GM18867 (cell line): ENCODE measurements at regions not wholly inside any gene's neighbourhood (a gene's known extent, or its start where the extent isn't known, plus 50 kb on each side); places are given as distances from the start of the nearest gene placed in this dataset.
"Not testable (repeated sequence)": the region's sequence is repeated elsewhere in the genome, so short reads cannot be mapped to it uniquely, and the experiment has no call there.

Experiments used
- ATAC-seq: cut with Tn5 transposase; IDR thresholded peaks from one replicate; pipeline ENCODE4 v1.9.1; 2021; ENCODE audit warnings: mild to moderate bottlenecking, moderate library complexity; ENCODE audit not compliant: unreplicated experiment

DNA sequence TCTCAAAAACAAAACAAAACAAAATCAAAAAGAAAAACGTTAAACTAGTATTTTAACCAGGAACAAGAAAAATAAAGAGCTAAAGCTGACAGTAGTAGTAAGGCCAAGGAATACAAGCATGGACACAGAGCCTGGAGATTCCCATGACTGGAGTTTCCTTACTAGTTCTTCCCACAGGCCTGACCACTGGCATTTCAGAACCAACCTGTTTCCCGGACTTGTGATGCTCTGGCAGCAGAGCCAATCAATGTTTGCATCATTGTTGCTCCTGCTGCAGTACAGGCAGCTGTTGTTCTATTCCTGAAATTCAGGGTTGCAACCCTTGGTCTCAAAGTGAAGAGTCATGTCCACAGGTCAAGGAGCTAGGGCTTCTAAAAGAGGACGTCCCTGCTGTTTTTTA is 111.3 kb upstream of the WARS2 start:
- ATAC-seq = no peak

DNA sequence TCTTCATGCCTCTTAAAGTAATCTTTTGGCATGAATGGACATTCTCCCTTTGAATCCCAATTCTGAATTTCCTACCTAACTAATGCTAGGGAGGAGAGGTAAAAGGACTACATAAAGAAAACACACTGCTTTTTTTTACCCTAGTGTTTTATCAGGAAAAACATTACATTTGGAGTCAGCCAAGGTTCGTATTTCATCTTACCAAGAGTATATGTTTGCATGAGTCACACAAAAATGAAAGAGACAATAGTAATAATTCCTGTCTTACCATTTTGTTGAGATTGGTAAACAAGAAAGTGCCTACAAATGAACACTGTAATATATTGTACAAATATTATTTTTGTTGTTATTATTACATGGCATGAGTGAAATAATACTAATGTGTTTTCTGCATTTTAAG is 112.9 kb upstream of the WARS2 start:
- ATAC-seq = no peak

DNA sequence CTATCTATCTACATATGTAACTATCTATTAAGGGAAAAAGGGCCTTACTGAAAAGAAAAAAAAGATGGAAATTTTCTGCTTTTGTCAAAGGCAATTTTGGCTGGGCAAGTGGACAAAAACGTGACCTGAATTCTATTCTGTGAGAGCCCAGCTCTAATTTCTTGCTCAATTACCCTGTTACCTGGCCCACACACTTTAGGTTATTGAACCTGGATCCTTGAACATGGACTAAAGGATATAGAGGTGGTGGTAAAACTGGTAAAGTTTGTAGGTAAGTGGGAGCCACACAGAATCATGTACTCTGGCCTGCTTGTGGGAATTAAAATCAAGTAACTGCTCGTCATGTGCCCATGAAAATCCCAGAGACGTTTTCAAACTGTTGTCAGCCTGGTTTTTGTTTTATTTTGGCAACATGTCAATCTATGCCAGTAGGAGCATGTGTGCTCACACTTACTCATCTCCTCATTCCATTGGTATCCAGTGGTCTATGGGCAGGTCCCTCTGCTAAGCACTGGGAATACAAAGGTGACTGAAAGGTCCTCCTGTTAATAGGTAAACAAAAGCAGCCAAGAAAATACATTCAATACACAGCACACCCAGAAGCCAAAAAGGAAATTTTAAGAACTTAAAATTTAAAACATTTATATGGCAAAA is 113.7 kb upstream of the WARS2 start:
- no peak for ATAC-seq

DNA sequence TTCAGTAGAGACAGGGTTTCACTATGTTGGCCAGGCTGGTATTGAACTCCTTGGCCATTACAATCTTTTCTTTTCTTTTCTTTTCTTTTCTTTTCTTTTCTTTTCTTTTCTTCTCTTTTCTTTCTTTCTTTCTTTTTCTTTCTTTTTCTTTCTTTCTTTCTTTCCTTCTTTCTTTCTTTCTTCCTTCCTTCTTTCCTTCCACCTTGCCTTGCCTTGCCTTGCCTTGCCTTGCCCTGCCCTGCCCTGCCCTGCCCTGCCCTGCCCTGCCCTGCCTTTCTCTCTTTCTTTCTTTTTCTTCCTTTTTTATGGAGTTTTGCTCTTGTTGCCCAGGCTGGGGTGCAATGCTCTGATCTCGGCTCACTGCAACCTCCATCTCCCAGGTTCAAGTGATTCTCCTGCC is 112.5 kb upstream of the HAO2 start:
- not testable (repeated sequence) for ATAC-seq

DNA sequence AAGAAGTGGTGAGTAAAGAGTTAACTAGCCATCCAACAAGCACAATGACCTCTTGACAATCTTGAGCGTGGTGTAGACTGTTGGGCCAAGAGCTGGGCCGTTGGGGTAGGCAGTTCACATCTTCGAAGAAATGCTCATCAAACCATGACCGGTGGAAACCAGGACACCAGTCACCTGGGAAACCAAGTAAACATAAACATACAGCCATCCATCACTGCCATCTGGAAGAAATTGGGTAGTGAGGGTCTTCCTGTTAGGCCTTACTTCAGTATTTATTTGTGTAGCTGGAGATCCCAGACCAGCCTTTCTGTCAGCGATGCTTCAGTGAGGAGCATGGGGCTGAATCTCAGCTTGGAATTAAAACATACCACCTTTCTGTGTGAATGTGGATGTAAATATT is 108.1 kb upstream of the HAO2 start:
- ATAC-seq = no peak

DNA sequence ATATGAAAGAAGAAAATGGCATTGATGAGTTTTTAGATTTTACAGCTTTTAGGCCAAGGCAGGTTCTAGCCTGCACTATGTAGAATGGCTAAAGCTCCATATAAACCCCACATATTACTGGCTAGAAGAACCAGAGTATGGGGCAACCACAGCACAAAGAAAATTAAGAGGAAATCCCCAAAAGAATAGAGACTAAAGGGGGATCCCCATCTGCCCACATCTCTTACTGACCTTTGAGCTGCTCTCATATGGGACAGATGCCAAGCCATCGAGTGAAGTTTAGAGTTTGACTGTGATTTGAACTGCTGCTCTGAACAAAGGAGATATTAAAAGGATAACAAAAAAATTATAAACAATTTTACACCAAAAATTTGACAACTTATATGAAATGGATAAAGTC is 102.2 kb upstream of the HAO2 start:
- ATAC-seq = peak; percentile 91

DNA sequence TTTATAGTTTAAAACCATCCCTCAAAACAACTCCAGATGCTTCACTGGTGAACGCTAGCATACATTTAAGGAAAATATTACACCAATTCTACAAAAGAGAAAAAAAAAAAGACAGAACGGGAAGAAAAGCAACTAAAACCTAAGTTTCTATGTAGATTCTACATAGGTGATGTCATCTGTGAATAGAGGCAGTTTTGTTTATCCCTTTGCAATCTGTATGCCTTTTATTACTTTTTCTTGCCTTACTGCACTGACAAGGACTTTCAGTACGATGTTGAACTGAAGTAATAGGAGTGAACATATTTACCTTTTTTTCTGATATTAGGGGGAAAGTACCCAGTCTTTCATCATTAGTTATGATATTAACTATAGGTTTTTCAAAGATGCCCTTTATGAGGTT is 101.7 kb upstream of the HAO2 start:
- peak; percentile 35 for ATAC-seq

DNA sequence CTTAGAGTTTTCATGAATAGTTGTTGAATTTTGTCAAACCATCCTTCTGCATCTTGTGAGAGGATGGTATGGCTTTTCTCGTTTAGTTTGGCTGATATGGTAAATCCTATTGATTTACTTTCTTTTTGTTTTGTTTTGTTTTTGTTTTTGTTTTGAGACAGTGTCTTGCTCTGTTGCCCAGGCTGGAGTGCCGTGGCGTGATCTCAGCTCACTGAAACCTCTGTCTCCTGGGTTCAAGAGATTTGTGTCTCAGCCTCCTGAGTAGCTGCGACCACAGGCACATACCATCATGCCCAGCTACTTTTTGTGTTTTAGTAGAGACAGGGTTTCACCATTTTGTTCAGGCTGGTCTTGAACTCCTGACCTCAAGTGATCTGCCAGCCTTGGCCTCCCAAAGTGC is 101.3 kb upstream of the HAO2 start:
- peak; percentile 22 for ATAC-seq

DNA sequence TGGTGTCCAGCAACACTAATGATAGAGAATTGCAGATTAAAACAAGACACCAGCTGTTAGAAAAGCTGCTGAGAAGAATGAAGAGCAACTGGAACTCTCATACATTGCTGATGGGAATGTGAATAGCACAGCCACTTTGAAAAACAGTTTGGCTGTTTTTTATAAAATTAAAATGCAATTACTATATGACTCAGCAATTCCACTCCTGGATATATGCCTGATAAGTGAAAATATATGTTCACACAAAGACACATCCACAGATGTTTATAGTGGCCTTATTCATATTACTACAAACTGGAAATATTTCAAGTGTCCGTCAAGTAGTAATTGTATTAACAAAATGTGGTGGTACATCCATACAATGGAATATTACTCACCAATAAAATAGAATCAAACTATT is 99.7 kb upstream of the HAO2 start:
- ATAC-seq = no peak

DNA sequence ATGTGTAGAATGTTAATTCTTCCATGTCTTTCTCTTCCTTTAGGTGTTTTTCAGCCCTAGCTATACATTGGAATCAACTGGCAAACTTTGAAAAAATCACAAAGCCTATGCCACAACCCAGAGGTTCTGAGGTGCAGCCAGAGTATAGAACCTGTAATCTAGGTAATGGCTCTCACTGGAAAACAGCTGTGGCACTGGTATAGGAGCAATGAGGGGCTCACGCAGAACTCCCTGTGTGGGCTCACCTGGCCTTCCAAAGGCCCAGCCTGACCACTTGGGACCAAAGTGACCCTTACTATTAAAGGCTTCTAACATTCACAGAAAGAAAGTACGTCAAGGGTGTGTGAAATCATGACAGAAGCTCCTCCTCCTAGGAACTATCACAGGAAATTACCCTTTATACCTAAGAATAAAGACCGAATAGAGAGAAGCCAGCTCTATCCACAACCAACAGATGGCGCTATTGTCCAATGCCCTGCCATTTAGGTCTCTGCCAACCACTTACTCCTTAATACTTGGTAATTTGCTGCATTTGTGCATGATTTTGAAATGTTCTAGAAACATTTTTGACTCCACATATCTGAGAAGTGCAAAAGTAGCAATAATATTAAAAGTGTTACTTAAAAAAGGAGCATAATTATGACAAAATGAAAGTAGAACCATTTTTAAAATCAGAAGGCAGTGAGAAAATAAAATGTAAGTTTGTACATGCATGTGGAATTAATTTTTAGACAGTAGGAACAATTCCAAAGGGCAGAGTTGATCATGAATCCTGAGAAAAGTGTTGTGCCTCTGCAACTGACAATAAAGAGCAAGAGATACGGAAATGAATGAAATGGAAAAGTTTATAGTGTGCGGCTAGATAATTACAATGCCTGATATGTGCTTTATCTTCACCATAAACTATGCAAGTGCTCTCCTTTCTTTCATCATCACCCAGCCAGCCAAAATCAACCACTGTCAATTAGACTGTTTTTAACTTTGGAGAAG is 93.1 kb upstream of the HAO2 start:
- ATAC-seq = peak; percentile 80

DNA sequence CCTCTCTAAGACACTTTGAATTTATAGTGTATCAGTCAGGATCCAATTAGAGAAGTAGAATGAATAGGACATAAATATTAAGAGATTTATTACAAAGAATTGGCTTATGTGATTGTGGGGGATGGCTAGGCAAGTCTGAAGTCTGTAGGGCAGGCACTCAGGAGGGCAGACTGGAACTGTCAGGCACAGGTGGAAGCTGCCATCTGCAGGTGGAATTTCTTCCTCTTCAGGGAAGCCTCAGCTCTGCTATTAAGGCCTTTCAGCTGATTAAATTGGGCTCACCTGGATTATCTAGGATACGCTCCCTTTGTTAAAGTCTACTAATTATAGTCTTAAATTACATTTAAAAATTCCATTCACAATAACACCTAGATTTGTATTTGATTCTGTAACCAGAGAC is 92.0 kb upstream of the HAO2 start:
- no peak for ATAC-seq

DNA sequence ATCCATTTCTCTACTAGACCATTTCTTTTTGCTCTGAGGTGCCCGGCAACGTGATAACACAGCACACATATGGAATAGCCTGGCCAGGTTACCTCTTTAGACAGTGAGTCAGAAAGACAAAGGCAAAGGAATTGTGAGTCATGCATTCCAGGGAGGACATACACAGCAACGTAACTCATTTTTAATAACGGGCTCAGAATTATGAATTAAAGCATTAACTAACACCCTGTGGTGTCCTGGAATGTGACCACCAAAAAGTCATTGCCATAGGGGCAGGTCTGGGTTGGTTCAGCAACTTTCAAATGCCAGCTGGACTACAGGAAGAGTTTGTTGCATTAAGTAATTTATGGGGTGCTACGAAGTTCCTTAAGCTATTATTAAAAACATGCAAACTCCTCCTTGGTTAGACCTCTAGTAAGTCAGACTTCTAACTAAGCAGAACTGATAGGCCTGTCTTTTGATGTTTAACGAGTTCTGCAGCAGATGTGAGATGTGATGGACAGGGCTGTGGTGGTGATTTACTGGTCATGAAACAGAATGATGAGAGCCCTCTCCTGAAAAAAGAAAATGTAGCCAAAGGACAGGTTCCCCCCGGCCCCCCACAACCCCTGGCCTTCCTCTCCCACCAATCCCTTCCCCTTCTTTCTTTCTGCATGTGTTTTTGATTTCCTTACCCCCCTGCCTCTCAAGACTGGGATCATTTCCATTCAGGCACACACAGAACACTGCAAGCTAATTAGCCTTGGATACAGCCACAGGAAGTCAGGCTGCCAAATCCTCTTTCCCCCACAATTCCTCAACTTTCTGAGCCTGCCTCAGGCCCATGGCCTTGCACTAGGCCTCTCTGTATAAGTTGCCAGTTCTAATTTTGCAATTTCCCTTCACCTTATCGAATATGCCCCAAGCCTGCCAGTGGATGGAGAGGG is 88.9 kb upstream of the HAO2 start:
- ATAC-seq = no peak

DNA sequence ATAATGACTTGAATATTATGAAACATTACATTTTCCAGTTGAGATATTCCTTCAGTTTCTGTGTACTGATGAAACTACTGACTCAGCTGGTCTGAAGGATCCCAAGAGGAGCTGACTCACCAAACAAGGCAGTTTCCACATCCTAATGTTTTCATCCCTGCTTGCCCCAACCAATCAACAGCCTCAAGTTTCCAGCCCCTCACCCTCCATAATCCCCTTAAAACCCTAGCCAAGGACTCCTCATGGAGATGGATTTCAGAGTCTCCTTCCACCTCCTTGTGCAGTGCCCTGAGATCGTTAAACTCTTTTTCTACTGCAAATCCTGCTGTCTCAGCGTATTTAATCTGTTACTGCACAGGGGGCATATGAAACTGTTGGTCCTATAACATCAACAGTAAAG is 83.1 kb upstream of the HAO2 start:
- ATAC-seq = no peak

DNA sequence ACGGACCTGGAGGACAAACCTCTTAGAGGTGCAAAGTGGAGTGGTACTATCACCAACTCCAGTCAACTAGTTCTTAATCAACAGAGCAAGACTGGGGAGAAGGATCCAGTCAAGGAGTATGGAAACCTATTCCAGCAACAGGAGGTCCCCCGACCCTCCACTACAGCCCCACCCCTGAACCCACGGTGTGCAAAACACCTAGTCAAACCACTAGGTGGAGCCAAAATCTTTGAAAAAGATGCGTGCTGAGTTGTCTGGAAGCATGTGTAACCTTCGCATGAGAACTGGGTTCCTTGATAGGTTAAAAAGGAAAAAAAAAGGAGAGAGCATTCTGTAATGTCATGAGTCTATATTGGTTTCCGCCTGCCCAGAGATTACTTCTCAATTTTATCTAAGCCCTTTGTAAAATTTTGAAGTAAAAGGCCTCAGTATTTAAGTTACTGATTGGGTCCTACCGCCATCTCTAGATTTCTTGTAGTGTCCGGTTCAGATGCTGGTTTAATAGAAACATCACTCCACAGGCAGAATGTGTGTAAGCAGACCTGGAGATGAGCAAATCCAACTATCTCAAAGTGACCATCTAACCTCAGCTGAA is 81.9 kb upstream of the HAO2 start:
- peak; percentile 75 for ATAC-seq

DNA sequence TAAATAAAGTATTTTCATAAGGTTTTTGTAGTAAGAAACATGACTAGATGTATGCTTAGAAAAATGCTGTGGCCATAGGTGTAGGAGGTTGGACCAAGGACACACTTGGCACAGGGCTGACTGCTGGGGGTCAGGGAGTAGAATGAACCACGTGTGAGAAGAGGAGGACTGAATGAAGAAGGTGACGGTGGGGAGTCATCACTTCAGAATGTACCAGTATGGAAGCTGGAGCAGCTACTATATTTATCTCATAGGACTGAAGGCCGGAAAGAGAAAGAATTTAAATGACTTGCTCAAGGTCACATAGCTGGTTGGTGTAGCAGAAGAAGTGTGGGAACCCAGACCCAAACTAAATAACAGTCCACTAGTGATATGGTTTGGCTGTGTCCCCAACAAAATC is 79.8 kb upstream of the HAO2 start:
- ATAC-seq = no peak

DNA sequence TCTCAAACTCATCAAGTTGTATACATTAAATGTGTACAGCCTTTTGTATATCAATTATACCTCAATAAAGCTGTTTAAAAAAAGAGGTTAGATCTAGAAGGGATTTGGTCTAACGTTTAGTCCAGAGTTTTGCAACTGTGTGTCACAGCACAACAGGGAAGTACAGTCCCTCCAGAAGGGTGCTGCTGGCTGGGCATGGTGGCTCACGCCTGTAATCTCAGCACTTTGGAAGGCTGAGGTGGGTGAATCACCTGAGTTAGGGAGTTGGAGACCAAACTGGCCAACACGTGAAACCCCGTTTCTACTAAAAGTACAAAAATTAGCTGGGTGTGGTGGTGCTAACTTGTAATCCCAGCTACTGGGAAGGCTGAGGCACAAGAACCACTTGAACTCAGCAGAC is 78.3 kb upstream of the HAO2 start:
- no peak for ATAC-seq

DNA sequence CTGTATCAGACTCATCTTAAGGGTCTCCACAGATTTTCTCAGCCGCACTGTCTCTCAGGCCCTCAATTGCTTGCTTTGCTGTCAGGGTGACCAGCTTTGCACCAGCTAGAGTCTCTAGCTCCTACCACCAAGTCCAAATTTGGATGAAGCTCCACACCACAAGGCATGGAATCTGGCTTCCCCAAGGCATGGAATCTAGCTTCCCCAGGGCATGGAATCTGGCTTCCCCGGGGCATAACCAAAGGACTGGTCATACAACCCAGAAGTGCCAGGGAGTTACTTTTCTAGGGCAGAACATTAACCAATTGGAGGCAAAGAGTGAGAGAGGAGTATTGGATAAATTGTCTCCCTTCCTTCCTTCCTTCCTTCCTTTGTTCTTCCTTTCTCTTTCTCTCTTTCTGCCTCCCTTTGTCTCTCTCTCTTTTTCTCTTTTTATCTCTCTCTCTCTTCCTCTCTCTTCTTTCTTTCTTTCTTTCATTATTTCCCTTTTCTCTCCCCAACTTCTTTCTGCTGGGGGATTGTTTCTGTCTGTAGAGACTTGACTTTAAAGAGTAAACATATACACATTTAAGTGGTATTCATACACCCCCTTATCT is 76.9 kb upstream of the HAO2 start:
- ATAC-seq = no peak

DNA sequence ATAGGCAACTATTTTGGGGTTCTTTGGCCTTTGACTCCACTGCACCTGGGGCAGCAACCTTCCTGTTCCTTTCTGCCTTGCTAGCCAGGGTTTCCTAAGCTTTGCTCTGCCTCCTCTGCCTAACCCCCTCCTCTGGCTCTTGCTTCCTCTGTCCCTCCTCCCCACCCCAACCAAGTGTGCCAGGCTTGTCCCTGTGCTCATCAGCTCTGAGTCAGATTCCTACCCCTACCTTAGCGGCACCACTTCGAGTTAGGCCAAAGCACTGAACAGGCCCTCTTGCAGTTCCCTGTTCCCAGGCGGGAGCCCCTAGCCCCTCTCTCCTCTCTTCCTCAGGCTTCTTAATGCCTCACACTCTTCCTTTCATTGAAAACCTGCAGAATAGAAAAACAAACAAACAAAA is 74.8 kb upstream of the HAO2 start:
- ATAC-seq = no peak

DNA sequence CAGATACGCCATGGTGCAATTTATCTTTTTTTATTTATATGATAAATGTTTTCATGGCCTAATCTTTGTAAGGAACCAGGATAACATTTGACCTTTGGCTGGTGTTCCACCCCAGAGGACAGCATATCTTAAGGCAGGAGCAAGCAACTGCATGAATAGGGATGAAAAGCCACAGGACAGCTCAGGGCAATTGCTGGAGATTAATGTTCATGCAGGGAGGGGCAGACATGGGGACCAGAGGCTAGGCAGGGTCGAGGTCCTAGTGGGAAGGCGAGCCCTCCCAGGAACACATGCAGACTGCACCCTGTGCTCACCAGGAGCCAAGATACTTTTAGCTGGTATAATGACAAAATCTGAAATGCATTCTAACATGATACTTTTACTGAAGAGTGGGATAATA is 74.4 kb upstream of the HAO2 start:
- ATAC-seq = no peak

DNA sequence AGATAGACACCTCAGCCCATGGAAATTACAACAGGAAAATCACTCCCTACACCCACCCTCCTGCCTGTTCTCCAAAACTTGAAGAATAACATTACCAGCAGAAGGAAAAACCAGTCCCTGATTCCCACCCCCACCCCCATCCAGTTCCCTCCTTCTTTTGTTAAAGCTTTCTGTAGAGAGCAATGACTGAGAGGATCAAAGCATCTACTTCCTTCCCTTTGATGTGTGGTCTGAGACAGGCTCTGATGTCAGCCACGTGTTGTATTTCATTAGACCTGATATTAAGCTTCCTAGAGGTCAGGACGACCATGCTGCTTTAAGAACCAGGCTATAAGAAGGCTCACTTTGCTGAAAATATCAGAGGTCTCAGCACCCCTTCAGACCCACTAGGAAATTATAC is 73.9 kb upstream of the HAO2 start:
- no peak for ATAC-seq
